Heart left ventricle (tissue), 13 donors: ENCODE measurements at regions not wholly inside any gene's neighbourhood (a gene's known extent, or its start where the extent isn't known, plus 50 kb on each side); places are given as distances from the start of the nearest gene placed in this dataset.

Experiments used
- POLR2A ChIP-seq, 2 donors: fragments of 450-650 bp; IDR thresholded peaks; one replicate each; pipeline ENCODE4 v1.6.1; 2017; ENCODE audit warnings: antibody characterized with exemption in 2 of 2, mild to moderate bottlenecking in 2 of 2, moderate library complexity in 2 of 2
- TF ChIP-seq, protein P1 (sequence below), 12 donors: fragments of 200-600 bp; sonication (generic) in 4 of 12; IDR thresholded peaks; one replicate each; pipeline versions ENCODE4 v1.5.0 to v1.8.0; 2018 to 2022; ENCODE audit warnings: antibody characterized with exemption in 12 of 12, mild to moderate bottlenecking in 5 of 12
- donor health status: ischemic (EF 13 %, LVEDD 7.1; RV severe dilation, severe dysfunction).
- donor health status: DM: no; HTN: yes; CAD: no.
- donor health status: DM: no; HTN: no; CAD: no.
- donor health status: ischemic (EF 25% LVEDD 6.9; RV normal size, moderate dysfunction).
- donor health status: ischemic (EF 25% LVEDD 5.7; RV mildly dilated, moderate dysfunction).
- donor health status: ischemic (EF 35%, LVEDD 5.7; RV mildly dilated, moderate dysfunction).
- donor health status: nonischemic (EF 11% LVEDD 7.7; RV severe dilation, severe dysfunction).
- donor health status: DM: yes; HTN: yes; CAD: no.
- donor health status: PGD.
- donor health status: ischemic (EF 29% LVEDD 5.4; RV normal size, mild dysfunction).
- donor health status: nonischemic (EF 23%, LVEDD 6.1; RV moderate dilation, normal function).

DNA sequence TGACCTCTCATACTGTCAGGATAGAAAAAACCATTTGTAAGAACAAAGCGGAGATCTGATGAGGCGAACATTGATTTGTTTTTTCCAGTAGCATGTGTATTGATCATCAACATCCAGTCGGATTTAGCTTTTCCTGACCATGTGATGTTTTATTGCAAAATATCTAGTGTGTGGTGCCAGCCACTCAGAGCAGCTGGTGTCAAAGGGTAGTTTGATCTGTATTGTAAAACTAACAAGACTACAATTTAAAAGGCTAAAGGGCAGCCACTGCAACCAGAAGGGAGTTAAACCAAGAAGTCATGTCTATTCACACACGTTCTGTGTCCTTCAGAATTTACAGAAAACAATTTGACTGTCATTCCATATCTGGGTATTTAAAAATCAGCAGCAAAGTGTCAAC lies 719.0 kb upstream of the FRG1 start:
- TF ChIP-seq, protein P1, sequence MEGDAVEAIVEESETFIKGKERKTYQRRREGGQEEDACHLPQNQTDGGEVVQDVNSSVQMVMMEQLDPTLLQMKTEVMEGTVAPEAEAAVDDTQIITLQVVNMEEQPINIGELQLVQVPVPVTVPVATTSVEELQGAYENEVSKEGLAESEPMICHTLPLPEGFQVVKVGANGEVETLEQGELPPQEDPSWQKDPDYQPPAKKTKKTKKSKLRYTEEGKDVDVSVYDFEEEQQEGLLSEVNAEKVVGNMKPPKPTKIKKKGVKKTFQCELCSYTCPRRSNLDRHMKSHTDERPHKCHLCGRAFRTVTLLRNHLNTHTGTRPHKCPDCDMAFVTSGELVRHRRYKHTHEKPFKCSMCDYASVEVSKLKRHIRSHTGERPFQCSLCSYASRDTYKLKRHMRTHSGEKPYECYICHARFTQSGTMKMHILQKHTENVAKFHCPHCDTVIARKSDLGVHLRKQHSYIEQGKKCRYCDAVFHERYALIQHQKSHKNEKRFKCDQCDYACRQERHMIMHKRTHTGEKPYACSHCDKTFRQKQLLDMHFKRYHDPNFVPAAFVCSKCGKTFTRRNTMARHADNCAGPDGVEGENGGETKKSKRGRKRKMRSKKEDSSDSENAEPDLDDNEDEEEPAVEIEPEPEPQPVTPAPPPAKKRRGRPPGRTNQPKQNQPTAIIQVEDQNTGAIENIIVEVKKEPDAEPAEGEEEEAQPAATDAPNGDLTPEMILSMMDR (IDR thresholded peaks at IDR 0.05) = no peak
- no peak for TF ChIP-seq POLR2A (IDR thresholded peaks at IDR 0.05)
